ENCODE measurements at regions not wholly inside any gene's neighbourhood (a gene's known extent, or its start where the extent isn't known, plus 50 kb on each side); places are given as distances from the start of the nearest gene placed in this dataset.

GRCh38 chr6:81326881-81327561, 425.5 kb downstream of the TENT5A start:
- DNase-seq (ENCODE audit: low read depth) = no peak
- Histone ChIP-seq H3K36me3 (ENCODE audit: control insufficient read depth, insufficient read depth, low read length) (no peaks in the 10 kb centered on the region), H3K4me3 (ENCODE audit: low read depth, low read length) (no peak overlapping the region), H3K27me3 (ENCODE audit: control insufficient read depth, insufficient read depth, low read length) (no peaks in the 10 kb centered on the region)
- TF ChIP-seq CTCF (IDR thresholded peaks at IDR 0.05; ENCODE audit: insufficient read depth, low read length, poor library complexity, severe bottlenecking) = no peak

- H3K36me3 ChIP-seq (ENCODE audit: control insufficient read depth, insufficient read depth, low read length) = no peaks in the 10 kb centered on the region
- H3K4me3 ChIP-seq (ENCODE audit: low read depth, low read length) = no peak overlapping the region
- no peak for DNase-seq (ENCODE audit: low read depth)
- no peaks in the 10 kb centered on the region for H3K27me3 ChIP-seq (ENCODE audit: control insufficient read depth, insufficient read depth, low read length)
- TF ChIP-seq CTCF (IDR thresholded peaks at IDR 0.05; ENCODE audit: insufficient read depth, low read length, poor library complexity, severe bottlenecking) = no peak
Observed at GRCh38 chr6:81309811-81310210, 442.7 kb downstream of the TENT5A start.

GRCh38 chr6:81308577-81309279, 443.8 kb downstream of the TENT5A start:
- no peak for DNase-seq (ENCODE audit: low read depth)
- Histone ChIP-seq H3K4me3 (ENCODE audit: low read depth, low read length) (no peak overlapping the region), H3K36me3 (ENCODE audit: control insufficient read depth, insufficient read depth, low read length) (no peaks in the 10 kb centered on the region), H3K27me3 (ENCODE audit: control insufficient read depth, insufficient read depth, low read length) (no peaks in the 10 kb centered on the region)
- TF ChIP-seq CTCF (IDR thresholded peaks at IDR 0.05; ENCODE audit: insufficient read depth, low read length, poor library complexity, severe bottlenecking) = no peak

GRCh38 chr6:81307651-81308214, 444.7 kb downstream of the TENT5A start:
- no peaks in the 10 kb centered on the region for H3K36me3 ChIP-seq (ENCODE audit: control insufficient read depth, insufficient read depth, low read length)
- DNase-seq (ENCODE audit: low read depth) = no peak
- TF ChIP-seq CTCF (IDR thresholded peaks at IDR 0.05; ENCODE audit: insufficient read depth, low read length, poor library complexity, severe bottlenecking) = no peak
- H3K27me3 ChIP-seq (ENCODE audit: control insufficient read depth, insufficient read depth, low read length) = no peaks in the 10 kb centered on the region
- no peak overlapping the region for H3K4me3 ChIP-seq (ENCODE audit: low read depth, low read length)

GRCh38 chr6:81304466-81304865, 448.0 kb downstream of the TENT5A start:
- no peak overlapping the region for H3K4me3 ChIP-seq (ENCODE audit: low read depth, low read length)
- H3K36me3 ChIP-seq (ENCODE audit: control insufficient read depth, insufficient read depth, low read length) = no peaks in the 10 kb centered on the region
- no peak for DNase-seq (ENCODE audit: low read depth)
- no peak for TF ChIP-seq CTCF (IDR thresholded peaks at IDR 0.05; ENCODE audit: insufficient read depth, low read length, poor library complexity, severe bottlenecking)
- no peaks in the 10 kb centered on the region for H3K27me3 ChIP-seq (ENCODE audit: control insufficient read depth, insufficient read depth, low read length)
